GM12873 (cell line): ENCODE measurements at regions not wholly inside any gene's neighbourhood (a gene's known extent, or its start where the extent isn't known, plus 50 kb on each side); places are given as distances from the start of the nearest gene placed in this dataset.

Source experiments
- TF ChIP-seq, protein P1 (sequence below): IDR thresholded peaks from 2 replicates; pipeline ENCODE4 v1.5.1; 2012; ENCODE audit warnings: low read depth, mild to moderate bottlenecking, moderate library complexity, low read length, control low read depth; ENCODE audit not compliant: insufficient read depth; ENCODE audit errors: missing control alignments

DNA sequence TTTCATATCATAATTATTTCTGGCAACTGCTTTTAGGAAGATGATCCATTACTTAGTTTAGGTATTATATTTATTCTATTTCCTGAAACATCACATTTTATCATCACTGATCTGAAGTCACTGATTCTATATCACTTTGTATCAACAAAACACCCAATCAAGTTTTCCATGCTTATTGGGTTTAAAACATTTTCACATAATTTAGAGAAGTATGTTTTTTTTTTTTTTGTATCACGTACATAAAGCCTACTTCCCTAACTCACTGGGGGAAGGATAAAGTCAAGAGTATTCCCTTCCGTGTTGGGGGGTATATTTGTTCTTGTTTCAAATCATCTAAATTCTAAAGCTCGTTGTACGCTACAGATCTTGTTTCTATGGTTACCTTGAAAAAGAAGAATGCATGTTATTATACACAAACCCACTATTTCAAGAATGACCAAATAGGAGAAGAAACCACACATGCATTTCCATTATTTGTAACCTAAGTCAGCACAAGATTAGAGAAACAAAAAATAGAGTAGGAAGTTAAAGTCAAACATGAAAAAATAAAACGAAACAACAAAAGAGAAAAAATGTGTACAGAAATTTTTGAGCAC, 637.2 kb upstream of the MIR17HG start:
- TF ChIP-seq, protein P1, sequence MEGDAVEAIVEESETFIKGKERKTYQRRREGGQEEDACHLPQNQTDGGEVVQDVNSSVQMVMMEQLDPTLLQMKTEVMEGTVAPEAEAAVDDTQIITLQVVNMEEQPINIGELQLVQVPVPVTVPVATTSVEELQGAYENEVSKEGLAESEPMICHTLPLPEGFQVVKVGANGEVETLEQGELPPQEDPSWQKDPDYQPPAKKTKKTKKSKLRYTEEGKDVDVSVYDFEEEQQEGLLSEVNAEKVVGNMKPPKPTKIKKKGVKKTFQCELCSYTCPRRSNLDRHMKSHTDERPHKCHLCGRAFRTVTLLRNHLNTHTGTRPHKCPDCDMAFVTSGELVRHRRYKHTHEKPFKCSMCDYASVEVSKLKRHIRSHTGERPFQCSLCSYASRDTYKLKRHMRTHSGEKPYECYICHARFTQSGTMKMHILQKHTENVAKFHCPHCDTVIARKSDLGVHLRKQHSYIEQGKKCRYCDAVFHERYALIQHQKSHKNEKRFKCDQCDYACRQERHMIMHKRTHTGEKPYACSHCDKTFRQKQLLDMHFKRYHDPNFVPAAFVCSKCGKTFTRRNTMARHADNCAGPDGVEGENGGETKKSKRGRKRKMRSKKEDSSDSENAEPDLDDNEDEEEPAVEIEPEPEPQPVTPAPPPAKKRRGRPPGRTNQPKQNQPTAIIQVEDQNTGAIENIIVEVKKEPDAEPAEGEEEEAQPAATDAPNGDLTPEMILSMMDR = no peak

DNA sequence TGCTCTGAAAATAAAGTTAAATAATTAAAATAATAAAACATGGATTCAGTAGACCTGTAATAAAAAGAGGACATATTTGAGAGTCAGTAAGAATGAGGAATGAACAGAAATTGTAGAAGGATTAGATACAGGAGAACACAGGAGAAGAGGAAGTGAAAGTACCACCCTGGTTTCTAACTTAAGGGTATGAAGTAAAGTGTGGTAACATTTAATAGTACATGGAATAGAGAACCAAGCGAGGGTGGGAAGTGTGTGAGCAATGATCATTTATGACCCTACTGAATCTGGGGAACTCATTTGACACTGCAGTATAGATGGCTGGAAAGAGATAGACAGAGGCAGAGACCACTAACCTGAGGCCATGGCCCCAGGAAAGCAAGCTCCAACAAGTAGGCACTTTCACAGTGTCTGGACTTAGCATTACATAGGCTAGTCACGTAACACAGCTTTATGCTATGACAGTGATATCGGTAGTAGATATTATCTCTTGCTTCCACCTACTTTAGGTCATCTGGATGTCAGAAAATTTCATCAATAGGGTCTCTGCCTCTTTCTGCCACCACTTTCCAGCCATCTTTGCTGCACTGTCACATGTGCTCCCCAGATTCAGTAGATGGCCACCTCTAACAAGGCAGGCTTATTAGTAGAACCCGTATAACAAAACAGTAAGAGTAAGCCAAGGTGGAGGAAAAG, 633.9 kb upstream of the MIR17HG start:
- TF ChIP-seq, protein P1 = no peak

DNA sequence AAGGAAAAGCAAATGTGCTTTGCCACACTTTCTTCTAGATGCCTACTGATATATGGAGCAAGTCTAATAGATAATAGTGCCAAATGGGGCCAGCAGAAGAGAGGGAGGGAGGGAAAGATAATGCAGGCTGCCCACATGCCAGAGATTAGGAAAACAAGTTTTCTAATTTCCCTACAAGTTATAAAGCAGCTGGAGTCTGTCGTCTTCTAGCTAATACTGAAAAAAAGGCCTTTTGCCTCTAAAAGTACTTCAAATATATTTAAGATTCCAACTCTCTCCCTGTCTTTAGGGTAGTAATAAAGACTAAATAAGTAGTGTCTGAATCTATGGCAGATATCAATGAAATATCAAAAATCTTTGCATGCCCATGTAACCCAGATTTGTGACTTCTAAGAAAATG, 632.0 kb upstream of the MIR17HG start:
- TF ChIP-seq, protein P1 = no peak

DNA sequence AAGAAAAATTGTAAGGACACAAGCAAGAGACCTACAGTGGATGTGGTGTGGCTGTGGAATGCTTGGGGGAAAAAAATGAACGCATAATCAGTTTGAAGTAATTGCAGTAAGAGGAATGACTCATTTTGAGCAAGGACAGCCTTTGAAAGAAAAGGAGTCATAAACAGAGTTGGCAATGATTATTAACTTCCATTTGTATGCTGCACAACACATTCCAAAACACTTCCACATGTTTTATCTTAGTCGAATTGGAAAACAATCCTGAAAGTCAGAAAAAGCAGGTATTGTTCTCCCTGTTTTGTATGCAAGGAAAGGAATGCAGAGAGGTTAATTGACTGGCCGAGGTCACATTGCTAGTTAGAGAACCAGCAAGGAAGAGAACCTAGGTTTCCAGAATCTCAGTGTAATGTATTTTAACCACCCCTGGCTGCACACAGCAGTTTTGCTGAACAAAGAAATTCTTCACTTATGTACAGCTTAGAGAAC, 630.0 kb upstream of the MIR17HG start:
- TF ChIP-seq, protein P1 = no peak

DNA sequence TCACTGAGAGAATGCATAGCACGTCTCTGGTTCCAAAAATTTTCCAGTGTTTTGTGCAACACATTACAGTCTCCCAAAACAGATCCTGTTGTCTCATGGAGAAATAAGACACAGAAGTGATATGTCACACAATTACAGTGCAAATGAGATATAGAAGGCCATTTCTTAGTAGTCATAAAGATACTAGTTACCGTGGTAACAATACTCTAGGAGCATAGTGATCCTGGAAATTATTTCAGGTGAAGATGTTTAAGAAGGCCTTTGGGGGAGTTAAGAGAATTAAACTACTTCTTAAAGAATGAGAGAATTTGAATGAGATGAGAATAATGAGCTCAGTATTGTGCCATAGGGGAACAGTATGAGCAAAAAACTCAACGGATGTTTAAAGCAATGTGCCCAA, 628.0 kb upstream of the MIR17HG start:
- TF ChIP-seq, protein P1 = no peak

DNA sequence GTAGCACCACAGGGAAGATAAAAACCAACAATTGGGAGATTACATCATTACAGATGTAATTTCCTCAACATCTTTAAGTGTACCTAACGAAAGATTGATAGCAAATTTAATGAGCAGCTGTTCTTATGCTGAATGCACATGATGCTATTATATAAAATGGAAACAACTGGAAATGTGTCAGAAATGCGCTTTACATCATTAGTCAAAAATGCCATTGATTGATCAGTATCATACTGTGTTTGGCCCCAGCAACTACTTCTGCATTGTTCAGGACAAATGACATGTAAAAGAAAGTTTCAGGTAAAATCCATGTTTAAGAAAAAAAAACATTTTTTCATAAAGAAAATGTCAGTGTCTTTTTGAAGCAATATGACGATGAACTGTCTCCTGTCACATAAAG, 625.5 kb upstream of the MIR17HG start:
- TF ChIP-seq, protein P1 = no peak

DNA sequence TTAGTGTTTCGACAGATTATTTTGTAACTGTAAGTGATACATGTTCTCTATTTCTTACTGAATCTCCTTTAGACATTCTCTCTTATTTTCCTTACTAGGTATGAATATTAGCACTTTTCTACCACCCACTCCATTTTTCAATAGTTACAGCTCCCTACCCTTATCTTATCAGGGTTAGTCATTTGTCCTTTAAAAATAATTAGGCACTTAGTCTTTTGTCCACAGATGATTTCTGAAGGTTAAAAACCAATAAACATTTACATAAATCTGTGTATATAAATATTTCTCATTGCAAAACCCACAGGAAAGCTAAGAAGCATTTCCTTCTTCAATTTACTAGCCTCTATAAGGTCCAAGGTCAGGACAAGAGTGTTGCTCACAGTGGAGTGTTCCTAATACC, 624.1 kb upstream of the MIR17HG start:
- TF ChIP-seq, protein P1 = no peak
